ENCODE measurements at regions not wholly inside any gene's neighbourhood (a gene's known extent, or its start where the extent isn't known, plus 50 kb on each side); places are given as distances from the start of the nearest gene placed in this dataset.
"Not testable (repeated sequence)": the region's sequence is repeated elsewhere in the genome, so short reads cannot be mapped to it uniquely, and the experiment has no call there.

DNA sequence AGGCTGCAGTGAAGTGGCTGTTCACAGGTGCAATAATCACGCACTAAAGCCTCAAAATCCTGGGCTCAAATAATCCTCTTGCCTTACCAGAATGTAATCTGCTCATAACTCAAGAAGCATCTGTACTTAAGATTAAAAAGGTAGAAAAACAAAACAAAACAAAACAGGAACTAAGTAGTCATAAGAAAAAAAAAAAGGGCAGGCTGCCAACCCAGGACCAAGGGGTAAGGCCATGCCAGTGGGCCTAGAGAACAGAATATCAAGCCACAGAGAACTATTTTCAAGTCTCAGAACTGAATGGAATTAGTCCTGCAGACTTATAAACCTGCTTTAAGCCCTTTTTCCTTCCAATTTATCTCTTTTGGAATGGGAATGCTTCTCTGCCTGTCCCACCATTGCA lies 64.8 kb upstream of the TBC1D3K start:
- DNase-seq = no peak

DNA sequence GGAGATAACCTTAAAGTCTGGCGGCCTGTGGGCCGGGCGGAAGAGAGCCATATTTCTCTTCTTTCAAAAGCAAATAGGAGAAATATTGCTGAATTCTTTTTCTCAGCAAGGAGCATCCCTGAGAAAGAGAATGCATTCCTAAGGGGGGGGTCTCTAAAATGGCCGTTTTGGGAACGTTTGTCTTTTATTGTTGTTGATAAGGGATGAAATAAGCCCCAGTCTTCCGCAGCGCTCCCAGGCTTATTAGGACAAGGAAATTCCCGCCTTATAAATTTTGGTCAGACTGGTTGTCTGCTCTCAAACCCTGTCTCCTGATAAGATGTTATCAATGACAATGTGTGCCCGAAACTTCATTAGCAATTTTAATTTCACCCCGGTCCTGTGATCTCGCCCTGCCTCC lies 65.8 kb upstream of the TBC1D3K start:
- not testable (repeated sequence) for DNase-seq

DNA sequence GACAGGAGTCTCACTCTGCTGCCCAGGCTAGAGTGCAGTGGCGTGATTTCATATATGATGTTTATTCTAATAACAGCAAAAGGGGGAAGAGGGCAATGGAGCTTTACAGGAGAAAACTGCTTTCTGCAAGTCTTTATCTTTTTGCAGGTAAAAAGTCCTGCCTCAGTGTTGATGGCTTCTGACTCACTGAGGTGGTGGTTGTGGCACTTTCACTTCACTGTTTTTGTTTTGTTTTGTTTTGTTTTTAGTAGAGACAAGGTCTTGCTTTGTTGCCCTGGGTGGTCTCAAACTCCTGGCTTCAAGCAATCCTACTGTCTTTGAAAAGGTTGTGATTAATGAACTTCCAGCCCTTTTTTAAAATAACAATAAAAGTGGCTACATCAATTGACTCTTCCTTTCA lies 68.0 kb upstream of the TBC1D3K start:
- no peak for DNase-seq

DNA sequence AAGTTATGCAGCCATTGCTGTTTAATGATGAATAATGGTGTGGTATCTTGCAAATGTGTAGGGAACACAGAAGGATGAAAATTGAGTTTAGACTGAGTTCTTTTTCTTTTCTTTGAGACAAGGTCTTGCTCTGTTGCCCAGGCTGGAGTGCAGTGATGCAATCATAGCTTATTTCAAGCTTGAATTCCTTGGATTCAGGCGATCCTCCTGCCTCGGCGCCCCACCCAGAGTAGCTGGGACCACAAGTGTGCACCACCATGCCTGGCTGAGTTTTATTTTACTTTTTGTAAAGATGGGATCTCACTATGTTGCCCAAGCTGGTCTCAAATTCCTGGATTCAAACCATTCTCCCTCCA lies 74.6 kb upstream of the TBC1D3K start:
- no peak for DNase-seq

DNA sequence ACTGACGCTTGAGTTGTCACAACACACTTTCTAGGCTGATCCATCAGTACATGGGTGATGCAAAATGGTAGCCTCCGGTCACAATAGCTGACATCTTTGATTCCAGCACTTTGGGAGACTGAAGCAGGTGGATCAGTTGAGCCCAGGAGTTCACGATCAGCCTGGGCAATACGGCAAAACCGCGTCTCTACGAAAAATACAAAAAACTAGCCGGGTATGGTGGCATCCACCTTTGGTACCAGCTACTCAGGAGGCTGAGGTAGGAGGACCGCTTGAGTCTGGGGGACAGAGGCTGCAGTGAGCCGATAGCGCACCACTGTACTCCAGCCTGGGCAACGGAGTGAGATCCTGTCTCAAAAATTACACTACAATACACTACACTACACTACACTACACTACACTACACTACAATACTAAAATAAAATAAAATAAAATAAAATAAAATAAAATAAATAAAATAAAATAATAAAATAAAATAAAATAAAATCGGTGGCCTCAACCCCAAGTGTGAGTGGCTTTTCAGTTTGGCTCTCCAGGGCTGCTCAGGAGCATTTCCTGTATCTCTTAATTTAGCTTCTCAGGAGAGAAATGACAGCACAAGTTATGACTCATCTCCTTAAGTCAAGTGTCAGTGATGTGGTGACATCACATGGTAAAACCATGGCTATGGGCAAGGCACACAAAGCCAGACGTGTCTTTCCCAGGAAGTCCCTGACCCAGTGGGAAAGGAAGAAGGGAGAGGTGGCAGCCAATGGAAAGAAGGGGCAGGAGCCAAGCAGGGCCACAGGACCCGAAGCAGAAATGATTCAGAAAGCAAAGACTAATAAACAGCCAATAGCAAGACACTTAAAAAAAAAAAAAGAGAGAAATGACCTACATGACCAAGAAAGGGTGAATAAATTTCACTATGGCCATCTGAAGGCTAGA lies 75.3 kb upstream of the TBC1D3K start:
- DNase-seq = no peak

DNA sequence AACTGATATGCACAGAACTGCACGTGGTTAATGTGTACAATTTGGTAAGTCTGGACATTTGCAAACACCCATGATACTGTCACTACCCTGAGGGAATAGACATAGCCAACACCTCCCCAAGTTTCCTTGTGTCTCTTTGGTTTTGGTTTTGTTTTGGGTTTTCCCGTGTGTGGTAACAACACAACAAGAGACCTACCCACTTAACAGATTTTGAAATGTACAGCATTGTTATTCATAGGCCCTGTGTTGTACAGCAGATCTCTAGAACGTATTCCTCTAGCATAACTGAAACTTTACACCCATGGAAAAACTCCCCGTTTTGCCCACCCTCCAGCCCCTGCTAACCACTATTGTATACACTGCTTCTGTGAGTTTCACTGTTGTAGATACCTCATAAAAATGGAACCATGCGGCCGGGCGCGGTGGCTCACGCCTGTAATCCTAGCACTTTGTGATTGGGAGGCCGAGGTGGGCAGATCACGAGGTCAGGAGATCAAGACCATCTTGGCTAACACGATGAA lies 76.3 kb upstream of the TBC1D3K start:
- no peak for DNase-seq

DNA sequence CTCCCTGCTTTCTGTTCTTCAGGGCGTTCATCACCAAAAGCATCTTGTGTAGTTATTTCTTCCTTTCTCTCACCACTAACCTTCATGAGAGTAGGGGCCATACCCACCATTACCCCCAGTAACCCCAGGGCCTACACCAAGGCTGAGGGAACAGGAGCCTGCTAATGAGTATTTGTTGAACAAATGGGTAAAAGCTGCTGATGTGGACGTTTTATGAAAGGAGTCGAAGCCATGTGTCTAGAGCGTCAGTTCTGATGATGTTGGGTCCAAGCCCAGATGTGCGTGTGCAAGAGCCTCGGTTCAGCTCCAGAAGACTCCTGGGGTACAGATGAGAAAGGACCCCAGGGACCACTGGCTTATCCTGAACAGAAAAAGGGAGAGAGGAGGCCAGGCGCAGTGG lies 77.1 kb upstream of the TBC1D3K start:
- no peak for DNase-seq

DNA sequence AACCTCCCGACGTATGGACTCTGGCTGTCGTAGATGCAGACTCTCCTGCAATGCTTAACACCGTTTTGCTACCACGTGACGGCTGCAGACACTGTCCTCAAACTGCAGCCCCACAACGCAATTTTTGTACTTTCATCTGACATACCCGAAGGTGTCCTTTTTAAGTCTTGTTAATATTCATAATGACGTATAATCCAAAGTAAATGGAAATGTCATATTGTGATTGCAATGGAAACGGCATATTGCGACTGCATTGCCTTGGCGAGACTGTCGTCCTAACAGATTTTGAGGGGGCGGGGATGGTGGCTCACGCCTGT lies 79.3 kb upstream of the TBC1D3K start:
- no peak for DNase-seq

DNA sequence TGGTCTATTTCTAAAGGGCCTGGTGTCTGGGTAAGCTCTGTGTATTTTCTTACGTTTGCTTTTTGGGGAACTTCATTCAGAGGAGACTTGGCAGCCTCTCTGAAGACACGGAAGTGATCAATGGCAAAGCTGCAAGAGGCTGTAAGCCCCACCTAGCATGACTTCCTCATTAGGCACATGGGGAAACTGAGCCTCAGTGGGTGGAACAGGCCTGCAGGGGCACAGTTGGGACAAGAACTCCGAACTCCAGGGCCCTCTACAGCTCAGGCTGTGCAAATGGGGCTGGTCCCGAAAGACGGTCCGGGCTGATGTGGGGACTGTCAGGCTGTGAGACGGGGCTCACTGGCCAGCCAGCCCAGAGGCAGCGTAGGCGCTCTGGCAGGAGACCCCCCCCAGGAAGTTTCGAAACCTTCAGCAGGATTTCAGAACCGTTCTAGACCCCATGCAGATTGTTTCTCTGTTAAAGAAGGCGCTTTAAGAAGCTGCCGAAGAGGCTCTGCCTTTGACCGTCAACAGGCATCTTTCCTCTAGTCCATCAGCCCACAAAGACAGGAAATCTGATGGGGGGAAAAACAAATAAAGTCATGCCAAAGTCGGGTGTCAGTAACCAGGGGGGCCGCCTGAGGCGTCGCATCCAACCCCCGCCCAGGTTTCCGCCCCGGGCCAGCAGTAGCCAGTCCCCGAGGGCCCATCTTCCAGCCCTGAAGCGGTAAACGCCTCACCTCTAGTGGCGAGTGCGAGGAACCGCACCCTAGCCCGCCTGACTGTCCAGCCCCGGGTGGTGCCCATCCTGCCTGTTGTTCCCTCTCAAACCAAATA lies 79.8 kb upstream of the TBC1D3K start:
- DNase-seq = peak; percentile 57

DNA sequence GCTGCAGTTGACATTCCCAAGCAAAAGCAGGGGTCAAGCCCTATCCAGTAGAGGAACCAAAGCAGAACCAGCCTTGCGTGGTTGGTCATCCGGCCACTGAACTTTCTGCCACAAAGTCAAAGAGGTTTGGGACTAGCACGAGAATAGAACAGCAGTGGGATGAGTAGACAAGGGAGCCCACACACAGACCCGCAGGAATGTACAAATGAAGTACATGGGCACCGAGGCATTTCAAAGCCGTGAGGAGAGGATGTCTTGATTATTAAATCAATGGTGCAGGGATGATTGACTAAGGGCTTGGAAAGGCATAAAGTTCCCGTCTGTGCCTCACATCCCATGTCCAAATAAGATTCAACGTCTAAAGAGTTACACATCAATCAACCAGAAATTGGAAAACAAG lies 81.8 kb upstream of the TBC1D3K start:
- no peak for DNase-seq

DNA sequence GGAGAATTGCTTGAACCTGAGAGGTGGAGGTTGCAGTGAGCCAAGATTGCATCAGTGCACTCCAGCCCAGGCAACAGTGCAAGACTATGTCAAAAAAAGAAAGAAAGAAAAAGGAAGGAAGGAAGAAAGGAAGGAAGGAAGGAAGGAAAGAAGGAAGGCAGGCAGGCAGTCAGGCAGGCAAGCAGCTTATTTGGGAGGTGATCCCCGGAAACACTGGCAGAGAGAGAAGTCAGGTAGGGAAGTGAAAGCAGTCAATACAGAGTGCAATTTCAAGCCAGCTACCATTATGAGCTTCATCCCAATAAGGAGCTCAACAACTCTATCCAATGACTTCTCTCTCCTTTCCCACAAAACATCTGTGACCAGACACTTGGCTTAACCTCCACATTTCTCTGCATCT lies 83.0 kb upstream of the TBC1D3K start:
- no peak for DNase-seq

DNA sequence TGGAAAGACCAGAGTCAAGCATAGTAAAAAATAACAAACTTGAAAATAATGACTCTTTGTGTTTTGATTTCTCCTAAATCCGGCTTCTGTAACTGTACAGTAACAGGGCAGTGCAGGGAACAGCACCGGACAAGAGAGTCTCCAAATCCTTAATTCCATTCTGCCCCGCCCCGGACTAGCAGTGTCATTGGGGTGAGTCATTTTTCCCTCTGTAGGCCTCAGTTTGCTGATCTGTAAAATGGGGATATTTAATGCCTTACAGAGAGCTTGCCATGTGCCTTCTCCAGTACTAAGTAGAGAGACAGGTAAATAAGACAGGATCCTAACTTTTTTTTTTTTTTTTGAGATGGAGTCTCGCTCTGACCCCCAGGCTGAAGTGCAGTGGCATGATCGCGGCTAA lies 83.6 kb upstream of the TBC1D3K start:
- DNase-seq = no peak

DNA sequence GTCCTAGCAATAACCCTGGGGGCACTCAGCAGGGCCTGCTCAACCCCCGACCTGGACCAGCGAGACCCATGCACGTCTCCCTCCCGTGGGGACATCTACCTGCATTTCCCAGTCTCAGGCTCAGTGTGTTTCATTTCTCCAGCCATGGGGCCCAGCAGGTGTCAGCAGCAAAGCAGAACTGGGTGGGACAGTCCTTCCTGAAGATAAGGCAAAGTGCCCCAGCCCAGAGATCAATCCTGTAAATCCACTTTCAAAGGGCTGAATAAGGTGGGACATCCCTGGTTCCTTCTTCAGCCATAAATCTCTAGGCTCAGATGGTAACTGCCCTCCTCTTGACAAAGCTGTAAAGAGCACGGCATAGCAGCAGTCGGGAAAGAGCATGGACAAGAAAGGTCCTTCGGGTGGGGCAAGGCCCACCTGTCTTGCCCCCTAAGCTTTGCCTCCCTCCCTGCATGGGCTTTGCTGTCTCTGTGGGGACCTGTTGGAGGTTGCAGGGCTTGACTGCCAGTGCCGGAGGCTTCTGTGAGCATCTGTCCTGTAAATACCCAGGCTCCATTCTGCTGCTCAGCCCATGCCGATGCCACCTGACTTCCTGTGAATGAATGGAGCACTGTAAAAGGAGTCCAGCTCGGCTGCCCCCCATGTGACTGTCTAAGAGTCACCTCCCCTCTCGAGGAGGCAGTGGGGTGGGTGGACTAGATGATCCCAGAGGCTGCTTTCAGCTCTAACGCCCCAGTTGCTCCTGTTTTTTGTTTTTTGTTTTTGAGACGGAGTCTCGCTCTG lies 84.8 kb upstream of the TBC1D3K start:
- no peak for DNase-seq

DNA sequence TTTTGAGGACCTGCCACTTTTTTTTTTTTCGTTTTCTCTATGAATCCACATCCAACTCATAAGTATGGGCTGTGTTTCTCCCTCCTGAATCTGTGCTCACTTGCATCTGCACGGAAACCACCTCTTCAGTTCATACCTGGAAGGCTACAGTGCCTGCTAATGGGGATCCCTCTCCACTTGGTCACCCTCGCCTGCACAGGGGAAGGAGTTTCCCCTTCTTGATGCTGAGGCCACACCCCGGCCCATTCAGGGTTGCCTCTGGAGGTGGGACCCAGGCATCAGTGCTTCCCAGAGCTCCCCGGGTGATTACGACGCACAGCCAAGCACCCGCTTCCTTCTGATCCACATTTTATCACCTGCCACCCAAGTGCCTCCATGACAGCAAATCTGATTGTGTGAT lies 85.9 kb upstream of the TBC1D3K start:
- DNase-seq = no peak

DNA sequence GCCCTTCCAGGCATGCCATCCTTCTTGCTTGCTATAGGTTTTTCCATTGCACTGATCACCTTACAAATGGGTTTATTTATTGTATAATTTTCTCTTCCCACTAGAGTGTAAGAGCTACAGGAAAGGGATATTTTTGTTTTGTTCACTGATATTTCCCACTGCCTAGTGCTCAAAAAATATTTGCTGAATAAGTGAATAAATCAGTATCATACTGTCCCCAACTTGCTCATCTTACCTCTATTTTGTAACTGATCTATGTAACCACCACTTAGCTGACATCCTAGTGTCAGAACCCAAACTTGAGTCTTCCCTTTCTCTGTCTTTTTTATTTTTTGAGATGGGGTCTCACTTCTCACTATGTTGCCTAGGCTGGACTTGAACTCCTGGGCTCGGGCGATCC lies 87.6 kb upstream of the TBC1D3K start:
- no peak for DNase-seq

DNA sequence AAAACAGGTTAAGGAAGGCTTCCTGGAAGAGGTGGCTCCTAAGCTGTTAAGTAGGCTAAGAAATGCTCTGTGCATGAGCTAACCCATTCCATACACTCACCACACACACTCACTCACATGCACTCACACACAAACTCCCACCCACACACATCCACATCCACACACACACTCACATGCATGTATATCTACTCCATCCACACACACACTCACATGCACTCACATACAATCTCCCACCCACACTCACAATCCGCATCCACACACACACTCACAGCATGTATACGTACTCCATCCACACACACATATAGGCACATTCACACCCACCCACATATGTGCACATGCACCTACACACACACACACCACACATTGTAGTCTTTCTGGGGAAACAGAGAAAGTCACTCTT lies 89.3 kb upstream of the HNF1B start:
- DNase-seq = no peak

DNA sequence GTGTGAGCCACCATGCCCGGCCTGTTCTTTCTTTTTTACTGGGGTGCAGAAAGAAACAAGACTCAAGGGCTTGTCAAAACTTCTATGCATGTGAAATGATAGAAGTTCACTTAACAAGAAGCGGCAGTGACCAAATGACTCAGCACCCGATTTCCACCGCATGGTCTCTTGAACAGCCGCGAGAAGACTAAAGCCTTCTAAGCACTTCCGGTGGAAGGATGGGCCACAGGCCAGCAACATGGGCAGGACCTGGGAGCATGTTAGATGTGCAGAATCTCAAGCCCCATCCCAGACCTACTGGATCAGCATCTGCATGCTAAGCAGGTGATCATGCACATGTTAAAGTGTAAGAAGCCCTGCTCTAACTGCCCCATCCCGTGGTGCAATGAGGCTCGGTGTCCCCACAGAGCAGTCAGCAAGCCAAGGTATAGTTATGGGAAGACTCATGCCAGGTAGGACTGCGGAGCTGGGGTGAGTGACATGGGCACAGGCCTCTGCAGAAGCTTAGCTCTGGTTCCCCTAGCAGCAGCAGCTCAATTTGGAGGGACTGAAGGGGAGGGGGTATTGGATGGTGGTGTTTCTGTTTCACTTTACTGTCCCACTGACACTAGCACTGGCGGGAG lies 88.5 kb upstream of the HNF1B start:
- DNase-seq = no peak

DNA sequence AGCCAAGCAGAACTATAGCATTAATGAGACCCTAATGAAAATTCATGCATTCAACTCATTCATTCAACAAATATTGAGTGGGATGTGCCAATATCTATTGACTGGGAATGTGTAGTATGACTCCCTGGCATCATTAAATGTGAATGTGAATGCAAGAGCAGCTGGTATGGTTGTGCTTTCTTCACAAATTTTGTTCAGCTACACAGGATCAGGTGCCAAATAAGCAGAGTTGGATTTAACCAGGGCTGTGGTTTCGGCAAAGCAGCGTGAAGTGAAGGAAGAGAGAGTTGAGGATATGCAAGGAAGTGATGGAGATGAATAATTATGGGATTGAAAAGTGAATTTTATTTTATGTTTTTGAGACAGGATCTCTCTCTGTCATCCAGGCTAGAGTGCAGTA lies 87.1 kb upstream of the HNF1B start:
- no peak for DNase-seq

DNA sequence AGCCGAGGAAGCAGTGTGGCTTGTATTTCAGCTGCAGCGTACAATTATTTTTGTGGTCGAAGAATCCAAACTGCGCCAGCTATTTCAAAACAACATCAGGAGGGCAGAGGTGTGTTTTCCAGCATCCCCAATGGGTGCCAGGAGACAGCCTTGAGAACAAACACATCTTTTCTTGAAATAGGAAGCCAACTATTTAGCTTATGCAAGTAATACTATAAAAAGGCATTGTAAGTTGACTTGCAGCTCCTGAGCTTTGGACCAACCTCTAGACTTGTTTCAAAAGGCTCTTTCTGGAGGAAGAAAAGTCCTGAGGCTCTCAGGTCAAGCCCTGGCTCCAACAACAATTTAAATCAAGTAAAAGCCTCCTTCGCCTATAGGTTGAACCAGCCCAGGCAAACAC lies 86.6 kb upstream of the HNF1B start:
- no peak for DNase-seq

DNA sequence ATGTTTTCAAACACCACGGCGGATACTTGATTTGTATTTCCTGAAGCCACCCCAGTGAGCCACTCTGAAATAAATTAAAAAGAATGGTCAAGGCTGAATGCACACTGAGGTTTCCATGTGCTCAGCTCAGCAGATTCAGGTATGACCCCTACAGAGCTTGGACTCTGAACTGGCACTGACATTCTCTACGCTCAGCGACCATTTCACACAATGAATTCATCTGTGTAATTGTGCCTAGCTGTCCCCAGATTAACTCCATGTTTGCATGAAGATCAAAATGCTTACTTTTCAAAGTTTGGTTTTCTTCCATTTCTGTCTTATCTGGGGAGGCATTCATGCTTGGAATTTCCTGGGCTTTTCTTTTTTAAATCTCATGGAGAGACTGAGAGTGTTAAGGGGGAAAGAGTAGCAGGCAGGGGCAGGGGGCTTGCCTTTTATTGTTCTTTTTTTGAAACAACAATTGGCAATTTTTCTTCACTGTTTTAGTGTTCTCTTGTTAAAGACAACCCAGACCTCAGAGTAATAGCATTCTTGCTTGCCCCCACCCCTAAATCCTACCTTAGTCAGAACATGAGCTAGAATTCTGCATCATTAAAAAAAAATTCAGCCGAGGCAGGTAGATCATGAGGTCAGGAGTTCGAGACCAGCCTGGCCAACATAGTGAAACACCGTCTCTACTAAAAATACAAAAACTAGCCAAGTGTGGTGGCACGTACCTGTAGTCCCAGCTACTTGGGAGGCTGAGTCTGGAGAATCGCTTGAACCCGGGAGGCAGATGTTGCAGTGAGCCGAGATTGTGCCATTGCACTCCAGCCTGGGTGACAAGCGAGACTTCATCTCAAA lies 85.5 kb upstream of the HNF1B start:
- no peak for DNase-seq

DNA sequence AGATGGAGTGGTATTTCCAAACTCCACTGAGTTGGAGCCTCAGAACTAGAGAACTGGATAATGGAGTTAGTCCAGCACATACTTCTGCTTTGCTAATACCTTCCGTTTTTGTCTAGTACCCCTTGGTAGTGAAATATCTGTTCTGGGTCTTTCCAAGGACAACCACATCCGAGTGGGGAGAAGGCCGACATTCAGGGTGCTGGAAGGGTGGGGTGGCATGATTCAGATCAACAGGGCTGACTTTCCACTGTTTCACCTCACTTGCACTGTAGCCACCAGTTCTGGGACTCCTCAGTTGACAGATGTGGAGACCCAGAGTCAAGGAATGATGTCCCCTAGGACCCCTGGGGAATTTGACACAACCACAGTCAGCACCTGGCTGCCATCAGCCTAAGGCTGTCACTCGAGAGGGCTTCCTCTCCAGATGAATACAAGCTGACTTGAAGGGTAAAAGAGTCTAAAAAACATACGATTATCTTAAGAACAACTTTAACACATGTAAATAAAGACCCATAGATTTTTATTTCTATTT lies 84.8 kb upstream of the HNF1B start:
- no peak for DNase-seq

DNA sequence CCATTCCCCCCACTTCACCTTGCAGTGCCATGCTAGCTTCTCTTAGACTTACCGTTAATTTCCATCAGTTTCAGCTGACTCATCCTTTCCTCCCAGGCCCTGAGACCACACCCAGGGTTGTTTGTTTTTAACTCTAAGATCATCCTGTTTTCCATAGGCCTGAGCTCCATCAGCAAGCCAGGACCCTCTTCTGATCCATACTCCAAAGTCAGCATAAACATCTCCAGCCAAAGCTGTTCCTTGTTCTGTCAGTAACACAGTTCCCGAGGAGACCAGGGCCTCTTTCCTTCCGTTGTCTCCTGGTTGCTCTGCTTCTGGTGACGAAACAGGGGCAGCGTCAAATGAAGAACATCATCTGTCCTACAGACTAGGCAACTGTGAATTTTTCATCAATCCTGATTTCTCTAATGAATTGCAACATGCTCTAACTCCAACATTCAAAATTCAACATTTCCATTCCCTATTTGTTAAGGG lies 83.8 kb upstream of the HNF1B start:
- no peak for DNase-seq

All from activated naive CD4-positive, alpha-beta T cell treated with anti-CD3 and anti-CD28 coated beads, Interleukin-2, amount 50 U/mL, for 16 hours (primary cell).